AG09309 (cell line): ENCODE measurements at regions not wholly inside any gene's neighbourhood (a gene's known extent, or its start where the extent isn't known, plus 50 kb on each side); places are given as distances from the start of the nearest gene placed in this dataset.

Experiments
- DNase-seq: peaks from one replicate; pipeline ENCODE4 v3.0.0-alpha.2; 2010; ENCODE audit warnings: low read depth
- H3K4me3 ChIP-seq: 2 replicates; pipeline ENCODE4 v1.5.1; 2011; ENCODE audit warnings: mild to moderate bottlenecking, low read depth, low read length, moderate library complexity; ENCODE audit not compliant: control insufficient read depth
- CTCF ChIP-seq: IDR thresholded peaks from 2 replicates; pipeline ENCODE4 v1.5.1; 2011; ENCODE audit warnings: mild to moderate bottlenecking, low read depth, low read length, inconsistent platforms; ENCODE audit not compliant: insufficient read depth, control insufficient read depth; ENCODE audit errors: missing control alignments

- no peak for DNase-seq
- no peak for TF ChIP-seq CTCF
- no peak overlapping the region for H3K4me3 ChIP-seq
These were observed 261.0 kb downstream of the ZNF516 start for GRCh38 chr18:76233876-76234675.

GRCh38 chr18:76233406-76233805 is 261.6 kb downstream of the ZNF516 start:
- no peak overlapping the region for H3K4me3 ChIP-seq
- TF ChIP-seq CTCF, result no peak
- DNase-seq, result no peak

- no peak for TF ChIP-seq CTCF
- no peak for DNase-seq
- H3K4me3 ChIP-seq, result no peak overlapping the region
These were observed 262.3 kb downstream of the ZNF516 start for GRCh38 chr18:76232779-76233178.

- no peak for TF ChIP-seq CTCF
- no peak for DNase-seq
These were observed 263.0 kb downstream of the ZNF516 start for GRCh38 chr18:76232010-76232409.

GRCh38 chr18:76231402-76231801 is 263.6 kb downstream of the ZNF516 start:
- no peak overlapping the region for H3K4me3 ChIP-seq
- TF ChIP-seq CTCF, result no peak
- no peak for DNase-seq

More at GRCh38 chr18:76232010-76232409, 263.0 kb downstream of the ZNF516 start:
- H3K4me3 ChIP-seq, result no peak overlapping the region

GRCh38 chr18:76230791-76231190 is 264.3 kb downstream of the ZNF516 start:
- H3K4me3 ChIP-seq, result no peak overlapping the region
- no peak for DNase-seq
- no peak for TF ChIP-seq CTCF

- no peak for TF ChIP-seq CTCF
- no peak overlapping the region for H3K4me3 ChIP-seq
- DNase-seq, result no peak
These were observed 266.3 kb downstream of the ZNF516 start for GRCh38 chr18:76228716-76229115.
